CD4-positive, CD25-positive, alpha-beta regulatory T cell (primary cell): ENCODE measurements at regions not wholly inside any gene's neighbourhood (a gene's known extent, or its start where the extent isn't known, plus 50 kb on each side); places are given as distances from the start of the nearest gene placed in this dataset.

Experiments
- ATAC-seq, 2 donors: fragments of 150-1000 bp; cut with Tn5 transposase; one replicate each; pipeline ENCODE4 v1.10.0; 2021; ENCODE audit warnings: low read depth in 2 of 2, moderate number of reproducible peaks in 2 of 2, moderate library complexity in 1 of 2
- DNase-seq, 3 donors: peaks; one replicate each; pipeline versions ENCODE4 v3.0.0 to v3.0.0-alpha.2; 2012 to 2022; ENCODE audit warnings: mixed read lengths in 1 of 3
- H3K27ac ChIP-seq: one replicate; pipeline ENCODE4 v1.7.0; 2013; ENCODE audit warnings: mild to moderate bottlenecking, low read length; ENCODE audit not compliant: insufficient read depth, poor library complexity, severe bottlenecking
- H3K27me3 ChIP-seq: one replicate; pipeline ENCODE4 v1.7.0; 2013; ENCODE audit warnings: low read length; ENCODE audit not compliant: control insufficient read depth, insufficient read depth
- H3K36me3 ChIP-seq: one replicate; pipeline ENCODE4 v1.7.0; 2013; ENCODE audit warnings: mild to moderate bottlenecking, low read length, moderate library complexity; ENCODE audit not compliant: control insufficient read depth, insufficient read depth
- H3K4me1 ChIP-seq: 2 replicates; pipeline ENCODE4 v1.7.0; 2013; ENCODE audit warnings: mild to moderate bottlenecking, low read length; ENCODE audit not compliant: insufficient read depth, control insufficient read depth, poor library complexity, severe bottlenecking
- H3K4me3 ChIP-seq: one replicate; pipeline ENCODE4 v1.7.0; 2013; ENCODE audit warnings: low read depth, mild to moderate bottlenecking, low read length, moderate library complexity
- H3K9me3 ChIP-seq, 2 experiments: 1 replicate in 1 of 2; 2 replicates in 1 of 2; pipeline ENCODE4 v1.7.0; 2013; ENCODE audit warnings: low read length in 2 of 2, mild to moderate bottlenecking in 1 of 2, moderate library complexity in 1 of 2; ENCODE audit not compliant: control insufficient read depth in 2 of 2
- H3K27ac Mint-ChIP-seq, 3 donors: one replicate each; pipeline ENCODE4 v1.8.0; 2020 to 2022; ENCODE audit warnings: mild to moderate bottlenecking in 3 of 3, mixed read lengths in 3 of 3, moderate library complexity in 2 of 3
- H3K27me3 Mint-ChIP-seq: one replicate; pipeline ENCODE4 v1.8.0; 2022; ENCODE audit warnings: mild to moderate bottlenecking, mixed read lengths
- H3K36me3 Mint-ChIP-seq: one replicate; pipeline ENCODE4 v1.8.0; 2020; ENCODE audit warnings: mixed read lengths
- H3K4me1 Mint-ChIP-seq, 4 donors: one replicate each; pipeline ENCODE4 v1.8.0; 2020 to 2022; ENCODE audit warnings: mixed read lengths in 4 of 4, mild to moderate bottlenecking in 1 of 4
- H3K4me3 Mint-ChIP-seq, 4 donors: one replicate each; pipeline ENCODE4 v1.8.0; 2020 to 2022; ENCODE audit warnings: mild to moderate bottlenecking in 4 of 4, mixed read lengths in 4 of 4, moderate library complexity in 3 of 4
- H3K9me3 Mint-ChIP-seq, 7 donors: one replicate each; pipeline ENCODE4 v1.8.0; 2020 to 2022; ENCODE audit warnings: mixed read lengths in 7 of 7, mild to moderate bottlenecking in 3 of 7, moderate library complexity in 2 of 7

GRCh38 chr5:173399851-173400250 lies 71.6 kb upstream of the STC2 start:
- peaks cover 0 to 5% (median 2%) of the 10 kb centered on the region in 7 donors for H3K9me3 Mint-ChIP-seq
- no peaks in the 10 kb centered on the region for H3K36me3 Mint-ChIP-seq
- no peaks in the 10 kb centered on the region for H3K27me3 Mint-ChIP-seq
- no peak overlapping the region for H3K27ac Mint-ChIP-seq
- DNase-seq (no peak), ATAC-seq (no peak)
- Histone ChIP-seq H3K27me3 (no peaks in the 10 kb centered on the region), H3K36me3 (no peaks in the 10 kb centered on the region), H3K4me3 (no peak overlapping the region), H3K4me1 (no peaks in the 10 kb centered on the region), H3K9me3 (no peaks in the 10 kb centered on the region), H3K27ac (no peak overlapping the region)
- H3K4me1 Mint-ChIP-seq, result no peaks in the 10 kb centered on the region
- no peak overlapping the region for H3K4me3 Mint-ChIP-seq

GRCh38 chr5:173397516-173397915 lies 69.3 kb upstream of the STC2 start:
- ATAC-seq (no peak), DNase-seq (no peak)
- Mint-ChIP-seq H3K27me3 (no peaks in the 10 kb centered on the region), H3K4me1 (no peaks in the 10 kb centered on the region), H3K9me3 (peaks cover 3 to 6% (median 3%) of the 10 kb centered on the region in 7 donors), H3K4me3 (no peak overlapping the region), H3K27ac (no peak overlapping the region), H3K36me3 (no peaks in the 10 kb centered on the region)
- Histone ChIP-seq H3K4me3 (no peak overlapping the region), H3K27me3 (no peaks in the 10 kb centered on the region), H3K27ac (no peak overlapping the region), H3K9me3 (no peaks in the 10 kb centered on the region), H3K36me3 (no peaks in the 10 kb centered on the region), H3K4me1 (no peaks in the 10 kb centered on the region)

GRCh38 chr5:173396311-173396993 lies 68.2 kb upstream of the STC2 start:
- H3K27me3 ChIP-seq, result no peaks in the 10 kb centered on the region
- H3K4me3 ChIP-seq, result no peak overlapping the region
- Mint-ChIP-seq H3K9me3 (peaks cover 0 to 6% (median 3%) of the 10 kb centered on the region in 7 donors), H3K27ac (no peak overlapping the region), H3K27me3 (peaks cover under 1% of the 10 kb centered on the region), H3K4me3 (no peak overlapping the region), H3K36me3 (no peaks in the 10 kb centered on the region), H3K4me1 (no peaks in the 10 kb centered on the region)
- H3K27ac ChIP-seq, result no peak overlapping the region
- no peaks in the 10 kb centered on the region for H3K4me1 ChIP-seq
- no peaks in the 10 kb centered on the region for H3K36me3 ChIP-seq
- DNase-seq (no peak), ATAC-seq (no peak)
- H3K9me3 ChIP-seq, result peaks cover 0 to 3% of the 10 kb centered on the region in 2 experiments

- Mint-ChIP-seq H3K4me1 (no peaks in the 10 kb centered on the region), H3K27me3 (peaks cover 4% of the 10 kb centered on the region), H3K4me3 (no peak overlapping the region), H3K9me3 (peaks cover 0 to 6% (median 3%) of the 10 kb centered on the region in 7 donors), H3K27ac (no peak overlapping the region), H3K36me3 (no peaks in the 10 kb centered on the region)
- ATAC-seq (no peak), DNase-seq (no peak)
- H3K4me3 ChIP-seq, result no peak overlapping the region
- no peaks in the 10 kb centered on the region for H3K27me3 ChIP-seq
- H3K4me1 ChIP-seq, result no peaks in the 10 kb centered on the region
- H3K9me3 ChIP-seq, result peaks cover 0 to 3% of the 10 kb centered on the region in 2 experiments
- no peaks in the 10 kb centered on the region for H3K36me3 ChIP-seq
- no peak overlapping the region for H3K27ac ChIP-seq
These were observed 67.7 kb upstream of the STC2 start for GRCh38 chr5:173395933-173396308.

- Histone ChIP-seq H3K36me3 (no peaks in the 10 kb centered on the region), H3K27ac (no peak overlapping the region), H3K27me3 (no peaks in the 10 kb centered on the region), H3K4me3 (no peak overlapping the region), H3K9me3 (peaks cover 0 to 3% of the 10 kb centered on the region in 2 experiments), H3K4me1 (no peaks in the 10 kb centered on the region)
- Mint-ChIP-seq H3K27ac (no peak overlapping the region), H3K4me3 (no peak overlapping the region), H3K9me3 (peaks cover 0 to 6% (median 3%) of the 10 kb centered on the region in 7 donors), H3K36me3 (no peaks in the 10 kb centered on the region), H3K27me3 (peaks cover 4% of the 10 kb centered on the region), H3K4me1 (no peaks in the 10 kb centered on the region)
- no peak for ATAC-seq
- no peak for DNase-seq
These were observed 67.2 kb upstream of the STC2 start for GRCh38 chr5:173395257-173395932.

GRCh38 chr5:173394701-173395100 lies 66.5 kb upstream of the STC2 start:
- H3K9me3 ChIP-seq, result peaks cover 0 to 3% of the 10 kb centered on the region in 2 experiments
- DNase-seq (no peak), ATAC-seq (no peak)
- H3K4me1 ChIP-seq, result no peaks in the 10 kb centered on the region
- peaks cover 4% of the 10 kb centered on the region for H3K27me3 Mint-ChIP-seq
- H3K4me3 ChIP-seq, result no peak overlapping the region
- H3K9me3 Mint-ChIP-seq, result peaks cover 0 to 6% (median 4%) of the 10 kb centered on the region in 7 donors
- no peaks in the 10 kb centered on the region for H3K36me3 Mint-ChIP-seq
- H3K27me3 ChIP-seq, result peaks cover under 1% of the 10 kb centered on the region
- H3K36me3 ChIP-seq, result no peaks in the 10 kb centered on the region
- H3K4me1 Mint-ChIP-seq, result no peaks in the 10 kb centered on the region
- H3K27ac Mint-ChIP-seq, result no peak overlapping the region
- no peak overlapping the region for H3K27ac ChIP-seq
- H3K4me3 Mint-ChIP-seq, result no peak overlapping the region

GRCh38 chr5:173392172-173392571 lies 64.0 kb upstream of the STC2 start:
- H3K36me3 ChIP-seq, result no peaks in the 10 kb centered on the region
- H3K9me3 ChIP-seq, result peaks cover 0 to 3% of the 10 kb centered on the region in 2 experiments
- no peak overlapping the region for H3K27ac Mint-ChIP-seq
- ATAC-seq (no peak), DNase-seq (no peak)
- peaks cover 4% of the 10 kb centered on the region for H3K27me3 Mint-ChIP-seq
- H3K4me1 Mint-ChIP-seq, result no peaks in the 10 kb centered on the region
- no peak overlapping the region for H3K4me3 Mint-ChIP-seq
- H3K27me3 ChIP-seq, result peaks cover 1% of the 10 kb centered on the region
- H3K4me3 ChIP-seq, result no peak overlapping the region
- no peaks in the 10 kb centered on the region for H3K36me3 Mint-ChIP-seq
- H3K27ac ChIP-seq, result no peak overlapping the region
- H3K9me3 Mint-ChIP-seq, result peaks cover 0 to 10% (median 1%) of the 10 kb centered on the region in 7 donors
- H3K4me1 ChIP-seq, result no peaks in the 10 kb centered on the region

- H3K4me3 ChIP-seq, result no peak overlapping the region
- DNase-seq, result no peak
- Mint-ChIP-seq H3K27ac (no peak overlapping the region), H3K9me3 (peaks cover 0 to 10% (median 1%) of the 10 kb centered on the region in 7 donors), H3K27me3 (peaks cover 4% of the 10 kb centered on the region), H3K36me3 (no peaks in the 10 kb centered on the region), H3K4me3 (no peak overlapping the region), H3K4me1 (no peaks in the 10 kb centered on the region)
- H3K4me1 ChIP-seq, result no peaks in the 10 kb centered on the region
- H3K36me3 ChIP-seq, result no peaks in the 10 kb centered on the region
- ATAC-seq, result no peak
- peaks cover 0 to 3% of the 10 kb centered on the region in 2 experiments for H3K9me3 ChIP-seq
- peaks cover 1% of the 10 kb centered on the region for H3K27me3 ChIP-seq
- no peak overlapping the region for H3K27ac ChIP-seq
These were observed 62.8 kb upstream of the STC2 start for GRCh38 chr5:173391031-173391430.
